ENCODE measurements at regions not wholly inside any gene's neighbourhood (a gene's known extent, or its start where the extent isn't known, plus 50 kb on each side); places are given as distances from the start of the nearest gene placed in this dataset.
"Not testable (repeated sequence)": the region's sequence is repeated elsewhere in the genome, so short reads cannot be mapped to it uniquely, and the experiment has no call there.

- 94 to 95% methylated on average over 6 of the region's 6 CpGs for WGBS, 2 donors
- DNase-seq (peak in 1 of 4 donors; percentile 3), ATAC-seq (no peak)
- H3K27me3 ChIP-seq: no peaks in the 10 kb centered on the region
- no peak for TF ChIP-seq POLR2A (IDR thresholded peaks at IDR 0.05)
- TF ChIP-seq, protein P1, sequence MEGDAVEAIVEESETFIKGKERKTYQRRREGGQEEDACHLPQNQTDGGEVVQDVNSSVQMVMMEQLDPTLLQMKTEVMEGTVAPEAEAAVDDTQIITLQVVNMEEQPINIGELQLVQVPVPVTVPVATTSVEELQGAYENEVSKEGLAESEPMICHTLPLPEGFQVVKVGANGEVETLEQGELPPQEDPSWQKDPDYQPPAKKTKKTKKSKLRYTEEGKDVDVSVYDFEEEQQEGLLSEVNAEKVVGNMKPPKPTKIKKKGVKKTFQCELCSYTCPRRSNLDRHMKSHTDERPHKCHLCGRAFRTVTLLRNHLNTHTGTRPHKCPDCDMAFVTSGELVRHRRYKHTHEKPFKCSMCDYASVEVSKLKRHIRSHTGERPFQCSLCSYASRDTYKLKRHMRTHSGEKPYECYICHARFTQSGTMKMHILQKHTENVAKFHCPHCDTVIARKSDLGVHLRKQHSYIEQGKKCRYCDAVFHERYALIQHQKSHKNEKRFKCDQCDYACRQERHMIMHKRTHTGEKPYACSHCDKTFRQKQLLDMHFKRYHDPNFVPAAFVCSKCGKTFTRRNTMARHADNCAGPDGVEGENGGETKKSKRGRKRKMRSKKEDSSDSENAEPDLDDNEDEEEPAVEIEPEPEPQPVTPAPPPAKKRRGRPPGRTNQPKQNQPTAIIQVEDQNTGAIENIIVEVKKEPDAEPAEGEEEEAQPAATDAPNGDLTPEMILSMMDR (IDR thresholded peaks at IDR 0.05): no peak
- H3K4me3 ChIP-seq: no peak overlapping the region
- H3K4me1 ChIP-seq: peaks cover 9% of the 10 kb centered on the region
- no peaks in the 10 kb centered on the region for H3K9me3 ChIP-seq
- no peaks in the 10 kb centered on the region for H3K36me3 ChIP-seq (replicated peaks in 1 of 2; ENCODE audit: insufficient read depth in 1 of 2, low read depth in 2 of 2)
- no peak overlapping the region for H3K27ac ChIP-seq
- intact Hi-C loops (cut with DNase I): no loop called here
Measured at GRCh38 chr9:38129366-38129765, 60.3 kb upstream of the SHB start.

DNA sequence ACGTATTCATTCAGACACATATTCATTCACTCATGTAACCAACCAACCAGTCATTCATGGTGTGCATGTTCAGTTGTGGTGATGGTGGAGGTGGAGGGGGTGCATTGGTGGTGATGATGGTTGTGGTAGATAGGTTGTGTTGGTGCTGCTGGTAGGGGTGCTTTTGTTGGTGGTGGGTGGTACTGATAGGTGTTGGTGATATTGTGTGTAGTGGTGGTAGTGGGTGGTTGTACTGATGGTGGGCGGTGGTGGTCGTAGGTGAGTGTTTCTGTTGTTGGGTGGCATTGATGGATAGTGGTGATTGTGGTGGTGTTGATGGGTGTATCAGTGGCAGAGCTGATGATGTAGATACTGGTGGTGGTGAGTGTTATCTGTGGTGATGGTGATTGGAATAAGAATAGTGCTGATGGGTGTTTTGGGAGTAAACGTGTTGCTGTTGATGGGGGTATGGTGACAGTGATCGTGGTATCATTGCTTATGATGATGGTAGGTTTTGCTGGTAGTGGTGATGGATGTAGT lies 59.8 kb upstream of the SHB start:
- no peaks in the 10 kb centered on the region for H3K36me3 ChIP-seq (replicated peaks in 1 of 2; ENCODE audit: insufficient read depth in 1 of 2, low read depth in 2 of 2)
- intact Hi-C loops (cut with DNase I): no loop called here
- TF ChIP-seq, protein P1 (IDR thresholded peaks at IDR 0.05): no peak
- TF ChIP-seq POLR2A (IDR thresholded peaks at IDR 0.05): no peak
- H3K4me1 ChIP-seq: peaks cover 9% of the 10 kb centered on the region
- H3K27me3 ChIP-seq: no peaks in the 10 kb centered on the region
- no peak overlapping the region for H3K27ac ChIP-seq
- H3K4me3 ChIP-seq: no peak overlapping the region
- no peak for DNase-seq
- ATAC-seq: no peak
- H3K9me3 ChIP-seq: no peaks in the 10 kb centered on the region
- WGBS, 2 donors: 95 to 99% methylated on average over 5 of the region's 5 CpGs

DNA sequence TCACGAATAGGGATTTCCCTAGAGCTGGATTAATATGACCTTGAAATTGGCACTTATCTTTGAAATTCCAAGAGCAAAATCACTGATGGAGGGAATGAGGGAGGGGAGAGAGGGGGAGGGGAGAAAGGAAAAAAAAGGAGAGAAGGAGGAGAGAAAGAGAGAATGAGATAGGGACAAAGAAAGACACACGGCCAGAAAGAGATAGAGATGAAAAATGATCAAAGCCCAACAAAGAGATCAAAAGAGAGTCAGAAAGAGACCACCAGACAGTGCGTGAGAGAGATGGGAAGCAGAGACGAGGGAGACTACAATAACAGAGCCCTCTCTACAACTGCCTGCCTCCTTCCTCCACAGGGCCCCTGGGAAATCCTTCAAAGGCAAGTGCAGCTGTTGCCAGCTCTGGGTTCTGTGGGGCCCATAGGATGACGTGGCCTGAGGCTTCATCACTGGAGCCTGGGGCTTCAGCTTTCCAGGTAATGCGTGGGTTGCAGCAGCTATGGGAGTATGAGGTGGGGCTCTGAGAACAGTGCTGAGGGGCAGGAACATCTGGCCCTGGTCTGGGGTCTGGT lies 58.3 kb upstream of the SHB start:
- intact Hi-C loops (cut with DNase I): no loop called here
- TF ChIP-seq POLR2A (IDR thresholded peaks at IDR 0.05): no peak
- TF ChIP-seq, protein P1 (IDR thresholded peaks at IDR 0.05): no peak
- Histone ChIP-seq H3K4me1 (no peaks in the 10 kb centered on the region), H3K27ac (no peak overlapping the region), H3K4me3 (no peak overlapping the region), H3K27me3 (no peaks in the 10 kb centered on the region), H3K9me3 (no peaks in the 10 kb centered on the region), H3K36me3 (replicated peaks in 1 of 2; ENCODE audit: insufficient read depth in 1 of 2, low read depth in 2 of 2) (no peaks in the 10 kb centered on the region)
- 80 to 82% methylated on average over 6 of the region's 6 CpGs for WGBS, 2 donors
- ATAC-seq (no peak), DNase-seq (no peak)

- intact Hi-C loops (cut with DNase I): no loop called here
- H3K27ac ChIP-seq: no peak overlapping the region
- no peak for ATAC-seq
- H3K9me3 ChIP-seq: no peaks in the 10 kb centered on the region
- no peak overlapping the region for H3K4me3 ChIP-seq
- H3K27me3 ChIP-seq: no peaks in the 10 kb centered on the region
- no peaks in the 10 kb centered on the region for H3K36me3 ChIP-seq (replicated peaks in 1 of 2; ENCODE audit: insufficient read depth in 1 of 2, low read depth in 2 of 2)
- 87 to 88% methylated on average over 6 of the region's 6 CpGs for WGBS, 2 donors
- no peak for TF ChIP-seq POLR2A (IDR thresholded peaks at IDR 0.05)
- TF ChIP-seq, protein P1 (IDR thresholded peaks at IDR 0.05): no peak
- no peaks in the 10 kb centered on the region for H3K4me1 ChIP-seq
- DNase-seq: no peak
Measured at GRCh38 chr9:38126730-38127129, 57.7 kb upstream of the SHB start.

- intact Hi-C loops (cut with DNase I): no loop called here
- no peak for TF ChIP-seq POLR2A (IDR thresholded peaks at IDR 0.05)
- TF ChIP-seq, protein P1 (IDR thresholded peaks at IDR 0.05): no peak
- Histone ChIP-seq H3K36me3 (replicated peaks in 1 of 2; ENCODE audit: insufficient read depth in 1 of 2, low read depth in 2 of 2) (no peaks in the 10 kb centered on the region), H3K27ac (no peak overlapping the region), H3K27me3 (no peaks in the 10 kb centered on the region), H3K4me1 (no peaks in the 10 kb centered on the region), H3K9me3 (no peaks in the 10 kb centered on the region), H3K4me3 (no peak overlapping the region)
- WGBS, 2 donors: 88 to 90% methylated on average over 7 of the region's 7 CpGs
- DNase-seq (no peak), ATAC-seq (no peak)
Measured at GRCh38 chr9:38125889-38126288, 56.9 kb upstream of the SHB start.

GRCh38 chr9:38123359-38123758 lies 54.3 kb upstream of the SHB start:
- H3K4me1 ChIP-seq; H3K4me3 ChIP-seq; H3K9me3 ChIP-seq; DNase-seq; intact Hi-C loops (cut with DNase I); H3K36me3 ChIP-seq (replicated peaks in 1 of 2; ENCODE audit: insufficient read depth in 1 of 2, low read depth in 2 of 2); ATAC-seq; H3K27me3 ChIP-seq; H3K27ac ChIP-seq: not testable (repeated sequence)
- WGBS, 2 donors: 78 to 100% methylated on average over 1 of the region's 1 CpG

Data from body of pancreas (tissue), 4 donors.